Fibroblast of lung (primary cell): ENCODE measurements at regions not wholly inside any gene's neighbourhood (a gene's known extent, or its start where the extent isn't known, plus 50 kb on each side); places are given as distances from the start of the nearest gene placed in this dataset.
"Not testable (repeated sequence)": the region's sequence is repeated elsewhere in the genome, so short reads cannot be mapped to it uniquely, and the experiment has no call there.

Experiments
- DNase-seq, 2 donors: peaks; one replicate each; pipeline versions ENCODE4 v3.0.0 to v3.0.0-alpha.2; 2010; ENCODE audit warnings: low read depth in 2 of 2
- H2AFZ ChIP-seq: 2 replicates; pipeline ENCODE4 v1.5.1; 2012; ENCODE audit warnings: low read length, control low read depth, inconsistent platforms
- H3K27ac ChIP-seq: 2 replicates; pipeline ENCODE4 v1.5.1; 2011; ENCODE audit warnings: low read length, control low read depth; ENCODE audit not compliant: insufficient read depth
- H3K27me3 ChIP-seq: 2 replicates; pipeline ENCODE4 v1.5.1; 2011; ENCODE audit warnings: mild to moderate bottlenecking, low read length; ENCODE audit not compliant: control insufficient read depth, insufficient read depth
- H3K36me3 ChIP-seq: 2 replicates; pipeline ENCODE4 v1.5.1; 2011; ENCODE audit warnings: low read length; ENCODE audit not compliant: control insufficient read depth, insufficient read depth
- H3K4me1 ChIP-seq: 2 replicates; pipeline ENCODE4 v1.5.1; 2011; ENCODE audit warnings: low read length; ENCODE audit not compliant: control insufficient read depth, insufficient read depth; ENCODE audit errors: extremely low read depth
- H3K4me2 ChIP-seq: 2 replicates; pipeline ENCODE4 v1.5.1; 2011; ENCODE audit warnings: low read length, control low read depth; ENCODE audit not compliant: insufficient read depth; ENCODE audit errors: extremely low read depth
- H3K4me3 ChIP-seq, 4 experiments: fragments of 200-600 bp in 1 of 4; sonication (generic) in 1 of 4; replicated peaks in 1 of 4; 2 replicates each; pipeline ENCODE4 v1.5.1; 2011 to 2016; ENCODE audit warnings: low read length in 4 of 4, low read depth in 3 of 4, mild to moderate bottlenecking in 3 of 4, control low read depth in 2 of 4, inconsistent platforms in 1 of 4, mixed read lengths in 1 of 4; ENCODE audit not compliant: insufficient read depth in 1 of 4; ENCODE audit errors: control extremely low read depth in 1 of 4
- H3K79me2 ChIP-seq: 2 replicates; pipeline ENCODE4 v1.5.1; 2012; ENCODE audit warnings: mild to moderate bottlenecking, low read length, inconsistent platforms; ENCODE audit not compliant: control insufficient read depth, insufficient read depth
- H3K9ac ChIP-seq: 2 replicates; pipeline ENCODE4 v1.5.1; 2011; ENCODE audit warnings: mild to moderate bottlenecking, low read length, control low read depth; ENCODE audit not compliant: insufficient read depth
- H3K9me3 ChIP-seq: 2 replicates; pipeline ENCODE4 v1.5.1; 2012; ENCODE audit warnings: low read depth, low read length; ENCODE audit not compliant: control insufficient read depth, insufficient read depth
- H4K20me1 ChIP-seq: 2 replicates; pipeline ENCODE4 v1.5.1; 2011; ENCODE audit warnings: low read length; ENCODE audit not compliant: control insufficient read depth, insufficient read depth; ENCODE audit errors: extremely low read depth
- CTCF ChIP-seq, 2 donors: IDR thresholded peaks in 1 of 2; conservative IDR thresholded peaks in 1 of 2; 1 replicate in 1 of 2; 2 replicates in 1 of 2; pipeline ENCODE4 v1.5.1; 2011 to 2012; ENCODE audit warnings: low read length in 2 of 2, control low read depth in 1 of 2, inconsistent platforms in 1 of 2, low read depth in 1 of 2, mild to moderate bottlenecking in 1 of 2
- EZH2 ChIP-seq: IDR thresholded peaks from 2 replicates; pipeline ENCODE4 v1.5.1; 2012; ENCODE audit warnings: low read length, control low read depth, mild to moderate bottlenecking; ENCODE audit errors: missing control alignments

DNA sequence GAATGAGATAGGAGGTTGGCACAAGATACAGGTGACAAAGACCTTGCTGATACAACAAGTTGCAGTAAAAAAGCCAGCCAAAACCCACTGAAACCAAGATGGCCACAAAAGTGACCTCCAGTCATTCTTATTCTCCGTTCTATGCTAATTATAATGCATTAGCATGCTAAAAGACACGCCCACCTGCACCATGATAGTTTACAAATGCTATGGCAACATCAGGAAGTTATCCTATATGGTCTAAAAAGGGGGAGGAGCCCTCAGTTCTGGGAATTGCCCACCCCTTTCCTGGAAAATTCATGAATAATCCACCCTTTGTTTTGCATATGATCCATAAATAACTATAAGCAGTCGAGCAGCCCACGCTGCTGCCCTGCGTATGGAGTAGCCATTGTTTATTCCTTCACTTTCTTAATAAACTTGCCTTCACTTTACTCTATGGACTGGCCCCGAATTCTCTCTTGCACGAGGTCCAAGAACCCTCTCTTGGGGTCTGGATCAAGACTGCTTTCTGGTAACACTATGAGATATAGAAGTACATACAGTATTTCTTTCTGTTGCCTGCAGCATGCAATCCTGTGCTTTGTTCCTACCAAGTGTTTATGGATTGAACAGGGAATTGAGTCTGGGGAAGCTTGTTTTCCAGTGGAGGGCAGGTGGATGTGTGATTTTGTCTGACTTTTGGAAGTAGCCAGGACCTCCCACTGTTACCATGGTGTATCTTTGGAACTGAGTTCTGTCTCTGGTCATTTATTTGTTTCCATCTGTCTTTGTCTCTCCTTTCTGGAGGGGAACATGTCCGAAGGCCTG, 72.0 kb upstream of the TGM3 start:
- H3K4me3 ChIP-seq, result no peak overlapping the region
- H3K4me2 ChIP-seq, result no peak overlapping the region
- H2AFZ ChIP-seq, result no peak overlapping the region
- no peaks in the 10 kb centered on the region for H3K79me2 ChIP-seq
- H3K9me3 ChIP-seq, result no peaks in the 10 kb centered on the region
- no peaks in the 10 kb centered on the region for H3K36me3 ChIP-seq
- no peak for DNase-seq
- H3K27ac ChIP-seq, result no peak overlapping the region
- no peaks in the 10 kb centered on the region for H3K27me3 ChIP-seq
- no peak for TF ChIP-seq CTCF (conservative IDR thresholded peaks at IDR 0.05 in 1 of 2, IDR thresholded peaks at IDR 0.05 in 1 of 2; ENCODE audit: low read depth in 1 of 2, low read length in 2 of 2)
- TF ChIP-seq EZH2, result no peak
- no peak overlapping the region for H3K9ac ChIP-seq
- H3K4me1 ChIP-seq, result no peaks in the 10 kb centered on the region
- no peaks in the 10 kb centered on the region for H4K20me1 ChIP-seq

GRCh38 chr20:2224368-2224639, 71.5 kb upstream of the TGM3 start:
- Histone ChIP-seq H3K4me2 (no peak overlapping the region), H3K36me3 (no peaks in the 10 kb centered on the region), H3K4me3 (no peak overlapping the region), H3K4me1 (no peaks in the 10 kb centered on the region), H3K9ac (no peak overlapping the region), H3K27ac (no peak overlapping the region), H2AFZ (no peak overlapping the region), H3K27me3 (no peaks in the 10 kb centered on the region), H3K79me2 (no peaks in the 10 kb centered on the region), H3K9me3 (no peaks in the 10 kb centered on the region), H4K20me1 (no peaks in the 10 kb centered on the region)
- no peak for DNase-seq
- TF ChIP-seq CTCF (conservative IDR thresholded peaks at IDR 0.05 in 1 of 2, IDR thresholded peaks at IDR 0.05 in 1 of 2; ENCODE audit: low read depth in 1 of 2, low read length in 2 of 2), result no peak
- TF ChIP-seq EZH2, result no peak

- H3K4me3 ChIP-seq, H3K9me3 ChIP-seq, H3K9ac ChIP-seq, H3K4me1 ChIP-seq, H2AFZ ChIP-seq, H3K27ac ChIP-seq, DNase-seq, H3K4me2 ChIP-seq, H4K20me1 ChIP-seq, H3K27me3 ChIP-seq, H3K36me3 ChIP-seq, H3K79me2 ChIP-seq: not testable (repeated sequence)
Observed at GRCh38 chr20:2227285-2227684, 68.5 kb upstream of the TGM3 start.
